GM12864 (cell line): ENCODE measurements at regions not wholly inside any gene's neighbourhood (a gene's known extent, or its start where the extent isn't known, plus 50 kb on each side); places are given as distances from the start of the nearest gene placed in this dataset.

Experiments used
- DNase-seq: peaks from one replicate; pipeline ENCODE4 v3.0.0-alpha.2; 2011; ENCODE audit warnings: low read depth
- H3K4me3 ChIP-seq: 2 replicates; pipeline ENCODE4 v1.5.1; 2011; ENCODE audit warnings: mild to moderate bottlenecking, low read depth, low read length, control low read depth
- CTCF ChIP-seq: IDR thresholded peaks from 2 replicates; pipeline ENCODE4 v1.5.1; 2011; ENCODE audit warnings: low read depth, mild to moderate bottlenecking, moderate library complexity, low read length, control low read depth, inconsistent platforms; ENCODE audit errors: missing control alignments

DNA sequence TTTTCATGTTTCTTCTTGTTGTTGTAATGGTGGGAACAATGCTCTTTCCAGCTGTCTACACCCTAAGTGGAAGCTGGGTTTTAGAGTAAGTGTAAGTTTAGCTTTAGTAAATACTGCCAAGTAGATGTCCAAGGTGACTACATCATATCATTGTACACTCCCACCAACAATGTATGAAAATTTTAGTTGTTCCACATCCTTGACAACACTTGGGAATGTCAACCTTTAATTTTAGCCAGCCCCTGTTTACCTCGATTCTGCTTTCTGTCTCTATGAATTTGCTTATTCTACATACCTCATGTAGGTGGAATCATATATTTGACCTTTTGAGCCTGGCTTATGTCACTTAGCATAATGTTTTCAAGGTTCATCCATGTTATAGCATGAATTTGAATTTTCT lies 93.0 kb downstream of the MTPAP start:
- no peak for DNase-seq
- no peak overlapping the region for H3K4me3 ChIP-seq
- no peak for TF ChIP-seq CTCF

DNA sequence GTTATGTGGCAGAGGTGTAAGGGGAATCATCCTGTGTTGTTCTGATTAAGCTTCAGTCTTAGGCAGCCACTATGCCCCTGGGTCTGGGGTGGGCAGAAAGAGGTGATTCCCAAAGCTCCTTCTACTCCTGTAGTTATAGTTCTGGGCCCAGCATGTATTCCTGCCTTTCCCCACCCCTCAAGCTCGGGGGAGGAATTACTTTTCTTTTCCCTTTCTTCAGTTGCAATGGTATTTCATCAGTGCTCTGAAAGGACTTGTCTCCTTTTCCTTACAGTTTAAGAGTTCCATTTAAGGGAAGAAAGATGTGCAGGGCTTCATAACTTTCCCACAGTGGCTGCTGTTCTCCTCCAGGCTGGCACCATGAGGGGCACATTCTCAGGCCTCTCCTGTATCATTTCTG lies 94.2 kb downstream of the MTPAP start:
- no peak overlapping the region for H3K4me3 ChIP-seq
- no peak for TF ChIP-seq CTCF
- DNase-seq = no peak

- DNase-seq = no peak
- TF ChIP-seq CTCF = no peak
- H3K4me3 ChIP-seq = no peak overlapping the region
These were observed 100.3 kb downstream of the MTPAP start for GRCh38 chr10:30248728-30249127.

DNA sequence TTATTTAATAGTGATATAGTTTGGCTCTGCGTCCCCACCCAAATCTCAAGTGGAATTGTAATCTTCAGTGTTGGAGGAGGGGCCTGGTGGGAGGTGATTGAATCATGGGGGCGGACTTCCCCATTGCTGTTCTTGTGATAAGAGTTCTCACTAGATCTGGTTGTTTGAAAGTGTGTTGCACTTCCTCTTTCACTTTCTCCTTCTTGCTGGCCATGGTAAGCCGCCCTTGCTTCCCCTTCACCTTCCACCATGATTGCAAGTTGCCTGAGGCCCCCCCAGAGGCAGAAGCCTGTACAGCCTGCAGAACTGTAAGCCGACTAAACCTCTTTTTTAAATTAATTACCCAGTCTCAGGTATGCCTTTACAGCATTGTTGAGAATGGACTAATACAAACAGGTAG lies 101.4 kb downstream of the MTPAP start:
- no peak overlapping the region for H3K4me3 ChIP-seq
- no peak for TF ChIP-seq CTCF
- no peak for DNase-seq

DNA sequence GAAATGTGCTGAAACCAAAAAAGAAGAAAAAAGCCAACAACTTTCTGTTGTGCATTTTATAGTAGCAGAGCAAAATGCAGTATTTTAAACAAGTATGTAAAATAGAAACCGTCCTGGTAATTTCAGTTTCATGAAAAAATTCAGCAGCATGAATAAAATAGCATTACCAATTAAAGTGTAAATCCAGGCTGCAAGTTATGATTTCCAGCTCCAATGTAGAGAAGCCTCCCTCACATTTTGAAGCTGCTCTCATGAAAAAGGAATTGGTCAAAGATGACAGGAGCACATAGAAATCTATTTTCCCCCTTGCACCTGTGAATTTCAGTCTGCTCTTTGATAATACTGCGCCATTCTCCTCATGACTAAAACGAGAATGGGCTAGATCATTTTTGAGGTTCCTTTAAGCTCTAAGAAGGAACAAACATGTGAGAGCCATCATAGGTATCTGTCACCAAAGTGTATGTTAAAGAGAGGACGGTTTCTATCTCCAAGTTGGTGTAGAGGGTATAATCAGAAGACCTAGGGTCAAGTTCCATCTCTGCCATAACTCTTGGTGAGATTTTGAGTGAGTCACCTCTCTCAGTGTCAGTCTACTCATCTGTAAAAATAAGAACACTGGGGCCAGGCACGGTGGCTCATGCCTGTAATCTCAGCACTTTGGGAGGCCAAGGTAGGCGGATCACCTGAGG lies 107.5 kb downstream of the MTPAP start:
- TF ChIP-seq CTCF = no peak
- no peak for DNase-seq
- H3K4me3 ChIP-seq = no peak overlapping the region

- no peak overlapping the region for H3K4me3 ChIP-seq
- TF ChIP-seq CTCF = no peak
- no peak for DNase-seq
These were observed 110.2 kb downstream of the MTPAP start for GRCh38 chr10:30238836-30239235.
